SK-N-SH (cell line): ENCODE measurements at regions not wholly inside any gene's neighbourhood (a gene's known extent, or its start where the extent isn't known, plus 50 kb on each side); places are given as distances from the start of the nearest gene placed in this dataset.

Experiments used
- CTCF ChIA-PET: fragments of 300-600, 350-600 bp; formaldehyde crosslinking; extraction: SDS; loops from one replicate; lab custom pipeline; 2021; lab: Yijun Ruan, JAX
- POLR2A ChIA-PET: fragments of 350-600 bp; sonication (Branson Sonifier 250); formaldehyde crosslinking; extraction: SDS; loops from one replicate; lab custom pipeline; 2020; ENCODE audit warnings: antibody characterized with exemption, inconsistent platforms; lab: Yijun Ruan, JAX
- DNase-seq: peaks from one replicate; pipeline ENCODE4 v3.0.0; 2012
- H2AFZ ChIP-seq: fragments of 200-600 bp; sonication (generic); 2 replicates; pipeline ENCODE4 v1.8.1; 2016; ENCODE audit warnings: antibody characterized with exemption, mild to moderate bottlenecking, low read depth
- H3F3A ChIP-seq: fragments of 200-600 bp; sonication (generic); replicated peaks from 2 replicates; pipeline ENCODE3; 2016; ENCODE audit warnings: antibody characterized with exemption, mild to moderate bottlenecking; ENCODE audit not compliant: insufficient read depth
- H3K27ac ChIP-seq, 2 experiments: fragments of 200-500 bp in 1 of 2; fragments of 200-600 bp in 1 of 2; sonication (Bioruptor generic) in 1 of 2; sonication (generic), shearing (Covaris generic) in 1 of 2; 2 replicates each; pipeline versions ENCODE4 v1.5.1 to v1.6.1; 2014 to 2016; ENCODE audit warnings: low read depth in 2 of 2, inconsistent platforms in 1 of 2, low read length in 1 of 2, mild to moderate bottlenecking in 1 of 2, mixed read lengths in 1 of 2
- H3K27me3 ChIP-seq: fragments of 200-600 bp; sonication (generic), shearing (Covaris generic); 2 replicates; pipeline ENCODE4 v1.6.1; 2016; ENCODE audit warnings: mixed run types; ENCODE audit not compliant: insufficient read depth
- H3K36me3 ChIP-seq, 2 experiments: fragments of 200-500 bp in 1 of 2; fragments of 200-600 bp in 1 of 2; sonication (Bioruptor generic) in 1 of 2; sonication (generic) in 1 of 2; replicated peaks in 1 of 2; 2 replicates each; pipeline versions ENCODE3 to v1.5.1; 2014 to 2016; ENCODE audit warnings: low read length in 1 of 2, mild to moderate bottlenecking in 1 of 2; ENCODE audit not compliant: insufficient read depth in 2 of 2, control insufficient read depth in 1 of 2
- H3K4me1 ChIP-seq, 2 experiments: fragments of 200-500 bp in 1 of 2; fragments of 200-600 bp in 1 of 2; sonication (Bioruptor generic) in 1 of 2; sonication (generic), shearing (Covaris generic) in 1 of 2; 2 replicates each; pipeline versions ENCODE4 v1.5.1 to v1.6.1; 2014 to 2016; ENCODE audit warnings: low read depth in 1 of 2, low read length in 1 of 2, mixed run types in 1 of 2; ENCODE audit not compliant: insufficient read depth in 2 of 2, control insufficient read depth in 1 of 2
- H3K4me2 ChIP-seq: fragments of 200-600 bp; sonication (generic), shearing (Covaris generic); 2 replicates; pipeline ENCODE4 v1.6.1; 2017; ENCODE audit warnings: mixed run types
- H3K4me3 ChIP-seq, 2 experiments: fragments of 200-500 bp in 1 of 2; fragments of 200-600 bp in 1 of 2; sonication (Bioruptor generic) in 1 of 2; sonication (generic), shearing (Covaris generic) in 1 of 2; 2 replicates each; pipeline versions ENCODE4 v1.5.1 to v1.8.1; 2014 to 2016; ENCODE audit warnings: low read depth in 2 of 2, inconsistent platforms in 1 of 2, low read length in 1 of 2, mild to moderate bottlenecking in 1 of 2, mixed read lengths in 1 of 2, moderate library complexity in 1 of 2
- H3K79me2 ChIP-seq: fragments of 200-600 bp; sonication (generic); 2 replicates; pipeline ENCODE4 v1.8.1; 2017; ENCODE audit warnings: mild to moderate bottlenecking; ENCODE audit not compliant: insufficient read depth
- H3K9ac ChIP-seq: fragments of 200-600 bp; sonication (generic); 2 replicates; pipeline ENCODE4 v1.6.1; 2017; ENCODE audit warnings: mixed run types
- H3K9me2 ChIP-seq: fragments of 200-600 bp; sonication (generic); 2 replicates; pipeline ENCODE4 v1.6.1; 2017; ENCODE audit warnings: mixed run types
- H3K9me3 ChIP-seq: fragments of 200-600 bp; sonication (generic); 2 replicates; pipeline ENCODE4 v1.6.1; 2017; ENCODE audit warnings: mixed run types, mild to moderate bottlenecking, moderate library complexity
- H4K20me1 ChIP-seq: fragments of 200-600 bp; sonication (generic); 2 replicates; pipeline ENCODE4 v1.6.1; 2017; ENCODE audit warnings: mild to moderate bottlenecking, mixed run types; ENCODE audit not compliant: insufficient read depth
- FOSL2 ChIP-seq: IDR thresholded peaks from 2 replicates; pipeline ENCODE4 v1.4.0; 2012; ENCODE audit warnings: low read depth, mild to moderate bottlenecking, moderate library complexity, borderline replicate concordance
- FOXJ3 ChIP-seq: sonication (generic); formaldehyde crosslinking; IDR thresholded peaks from 2 replicates; pipeline ENCODE4 v1.5.1; 2020; ENCODE audit warnings: mild to moderate bottlenecking, missing genetic modification reagents
- FOXM1 ChIP-seq: IDR thresholded peaks from 2 replicates; pipeline ENCODE4 v1.4.0; 2012; ENCODE audit warnings: low read depth, mild to moderate bottlenecking
- GATA2 ChIP-seq: sonication (generic); formaldehyde crosslinking; IDR thresholded peaks from 2 replicates; pipeline ENCODE4 v1.5.0; 2020; ENCODE audit warnings: mild to moderate bottlenecking, missing genetic modification reagents
- IRF3 ChIP-seq: fragments of 150-350 bp; IDR thresholded peaks from 2 replicates; pipeline ENCODE4 v1.6.1; 2016; ENCODE audit warnings: mild to moderate bottlenecking, low read depth, low read length
- MAX ChIP-seq: IDR thresholded peaks from 2 replicates; pipeline ENCODE4 v1.4.0; 2012; ENCODE audit warnings: low read depth
- MEF2A ChIP-seq: IDR thresholded peaks from 2 replicates; pipeline ENCODE4 v1.4.0; 2012; ENCODE audit warnings: low read depth, borderline replicate concordance
- MXI1 ChIP-seq: IDR thresholded peaks from 2 replicates; pipeline ENCODE4 v1.6.1; 2012; ENCODE audit warnings: mild to moderate bottlenecking, low read depth, low read length, improper control_type of control experiment
- NFIC ChIP-seq: IDR thresholded peaks from 2 replicates; pipeline ENCODE4 v1.4.0; 2012; ENCODE audit warnings: borderline replicate concordance
- NRF1 ChIP-seq: IDR thresholded peaks from 2 replicates; pipeline ENCODE4 v1.6.1; 2012; ENCODE audit warnings: low read depth, mild to moderate bottlenecking, low read length
- RFX5 ChIP-seq: IDR thresholded peaks from 2 replicates; pipeline ENCODE4 v1.6.1; 2012; ENCODE audit warnings: mild to moderate bottlenecking, improper control_type of control experiment, low read length
- SMC3 ChIP-seq: IDR thresholded peaks from 2 replicates; pipeline ENCODE4 v1.6.1; 2012; ENCODE audit warnings: low read depth, low read length, improper control_type of control experiment
- TAF1 ChIP-seq: IDR thresholded peaks from 2 replicates; pipeline ENCODE4 v1.6.1; 2012; ENCODE audit warnings: low read depth, mild to moderate bottlenecking, low read length, moderate library complexity, borderline replicate concordance
- TEAD4 ChIP-seq: IDR thresholded peaks from 2 replicates; pipeline ENCODE4 v1.4.0; 2012; ENCODE audit warnings: mild to moderate bottlenecking, borderline replicate concordance; ENCODE audit not compliant: insufficient read depth
- ZBTB33 ChIP-seq: IDR thresholded peaks from 2 replicates; pipeline ENCODE4 v1.4.0; 2012; ENCODE audit warnings: low read depth, borderline replicate concordance
- WGBS: methylation state at CpG from one replicate; pipeline ENCODE4 v1.1.6; 2017; ENCODE audit warnings: low lambda C conversion rate; 5-methylcytosine and 5-hydroxymethylcytosine counted together

- TF ChIP-seq SMC3 (no peak), MXI1 (no peak), NRF1 (no peak), FOXM1 (no peak), NFIC (no peak), ZBTB33 (no peak), FOSL2 (no peak), MAX (no peak), MEF2A (no peak), GATA2 (CRISPR knock-in tag) (no peak), RFX5 (no peak), IRF3 (no peak), TEAD4 (no peak), TAF1 (no peak)
- H3K27me3 ChIP-seq: no peaks in the 10 kb centered on the region
- H3K27ac ChIP-seq: no peak overlapping the region
- no peaks in the 10 kb centered on the region for H3F3A ChIP-seq
- CTCF ChIA-PET: no interaction called here
- no peak overlapping the region for H3K9ac ChIP-seq
- DNase-seq: no peak
- H3K4me3 ChIP-seq: no peak overlapping the region
- no peaks in the 10 kb centered on the region for H3K36me3 ChIP-seq
- H3K9me3 ChIP-seq: no peaks in the 10 kb centered on the region
- H3K4me2 ChIP-seq: no peak overlapping the region
- H2AFZ ChIP-seq: no peak overlapping the region
- no peaks in the 10 kb centered on the region for H3K9me2 ChIP-seq
- POLR2A ChIA-PET: no interaction called here
- H3K79me2 ChIP-seq: no peaks in the 10 kb centered on the region
- no peaks in the 10 kb centered on the region for H4K20me1 ChIP-seq
- WGBS: 47% methylated on average over 4 of the region's 4 CpGs
- H3K4me1 ChIP-seq: no peaks in the 10 kb centered on the region
These were observed 58.1 kb upstream of the GRIP1 start for GRCh38 chr12:66736931-66737330.

- ChIA-PET POLR2A (no interaction called here), CTCF (interaction anchor here (0.6 to 1.2 kb wide), 2 partner anchors 149 to 513 kb away, joined by 3 read pairs; no protein-coding TSS in a partner anchor)
- WGBS: 42% methylated on average over 1 of the region's 1 CpG
- H3K9ac ChIP-seq: no peak overlapping the region
- H4K20me1 ChIP-seq: no peaks in the 10 kb centered on the region
- no peak overlapping the region for H3K4me3 ChIP-seq
- H3K79me2 ChIP-seq: no peaks in the 10 kb centered on the region
- no peak for DNase-seq
- no peak overlapping the region for H3K4me2 ChIP-seq
- no peaks in the 10 kb centered on the region for H3K9me2 ChIP-seq
- H3K9me3 ChIP-seq: no peaks in the 10 kb centered on the region
- TF ChIP-seq MEF2A: no peak
- no peak for TF ChIP-seq FOXJ3 (CRISPR knock-in tag)
- no peak for TF ChIP-seq GATA2 (CRISPR knock-in tag)
- TF ChIP-seq MXI1: no peak
- H3K4me1 ChIP-seq: no peaks in the 10 kb centered on the region
- no peak overlapping the region for H2AFZ ChIP-seq
- no peak overlapping the region for H3K27ac ChIP-seq
- H3F3A ChIP-seq: no peaks in the 10 kb centered on the region
- H3K36me3 ChIP-seq: no peaks in the 10 kb centered on the region
- H3K27me3 ChIP-seq: no peaks in the 10 kb centered on the region
These were observed 60.4 kb upstream of the GRIP1 start for GRCh38 chr12:66739266-66739665.
